ENCODE measurements at regions not wholly inside any gene's neighbourhood (a gene's known extent, or its start where the extent isn't known, plus 50 kb on each side); places are given as distances from the start of the nearest gene placed in this dataset.

- no peaks in the 10 kb centered on the region for H3K36me3 ChIP-seq
- H3K27ac ChIP-seq, result no peak overlapping the region
- H3K4me1 ChIP-seq, result peaks cover 23% of the 10 kb centered on the region
- H3K79me2 ChIP-seq (ENCODE audit: low read depth), result no peaks in the 10 kb centered on the region
- H3K27me3 ChIP-seq, result no peaks in the 10 kb centered on the region
- H2AFZ ChIP-seq (replicated peaks), result no peak overlapping the region
- no peak overlapping the region for H3K4me3 ChIP-seq
- H3K9me3 ChIP-seq (ENCODE audit: low read depth), result no peaks in the 10 kb centered on the region
- H3K9ac ChIP-seq, result no peak overlapping the region
- Mint-ChIP-seq H3K27me3 (ENCODE audit: insufficient read depth, low read depth) (peaks cover 4% of the 10 kb centered on the region), H3K9me3 (peaks cover 4% of the 10 kb centered on the region), H3K4me3 (no peak overlapping the region), H3K36me3 (no peaks in the 10 kb centered on the region), H3K27ac (no peak overlapping the region), H3K4me1 (peaks cover 39% of the 10 kb centered on the region)
- DNase-seq (ENCODE audit: low spot score), result no peak
- no peak for TF ChIP-seq EZH2 (IDR thresholded peaks at IDR 0.05)
- TF ChIP-seq CTCF (IDR thresholded peaks at IDR 0.05), result no peak
- TF ChIP-seq EZH2phosphoT487 (IDR thresholded peaks at IDR 0.05), result no peak
- no peaks in the 10 kb centered on the region for H4K20me1 ChIP-seq (ENCODE audit: low read depth)
- peaks cover 6% of the 10 kb centered on the region for H3F3A ChIP-seq (ENCODE audit: low read depth)
- H3K4me2 ChIP-seq, result no peak overlapping the region
Observed at GRCh38 chr1:82820816-82821215, 1020.1 kb downstream of the ADGRL2 start.

- Histone ChIP-seq H2AFZ (replicated peaks) (no peak overlapping the region), H3K27ac (no peak overlapping the region), H3K36me3 (no peaks in the 10 kb centered on the region), H4K20me1 (ENCODE audit: low read depth) (no peaks in the 10 kb centered on the region), H3K79me2 (ENCODE audit: low read depth) (no peaks in the 10 kb centered on the region), H3K4me2 (no peak overlapping the region), H3K9me3 (ENCODE audit: low read depth) (no peaks in the 10 kb centered on the region), H3F3A (ENCODE audit: low read depth) (peaks cover 6% of the 10 kb centered on the region), H3K9ac (no peak overlapping the region), H3K27me3 (no peaks in the 10 kb centered on the region), H3K4me3 (no peak overlapping the region), H3K4me1 (peaks cover 15% of the 10 kb centered on the region)
- DNase-seq (ENCODE audit: low spot score), result no peak
- Mint-ChIP-seq H3K9me3 (peaks cover 4% of the 10 kb centered on the region), H3K27ac (no peak overlapping the region), H3K4me1 (peaks cover 39% of the 10 kb centered on the region), H3K36me3 (no peaks in the 10 kb centered on the region), H3K27me3 (ENCODE audit: insufficient read depth, low read depth) (peaks cover 4% of the 10 kb centered on the region), H3K4me3 (no peak overlapping the region)
- TF ChIP-seq EZH2phosphoT487 (IDR thresholded peaks at IDR 0.05), result no peak
- no peak for TF ChIP-seq EZH2 (IDR thresholded peaks at IDR 0.05)
- TF ChIP-seq CTCF (IDR thresholded peaks at IDR 0.05), result no peak
Observed at GRCh38 chr1:82819234-82819633, 1018.5 kb downstream of the ADGRL2 start.

- Histone ChIP-seq H3K9me3 (ENCODE audit: low read depth) (no peaks in the 10 kb centered on the region), H3K4me3 (no peak overlapping the region), H3K4me1 (peaks cover 13% of the 10 kb centered on the region), H3F3A (ENCODE audit: low read depth) (peaks cover under 1% of the 10 kb centered on the region), H3K36me3 (no peaks in the 10 kb centered on the region), H3K27me3 (no peaks in the 10 kb centered on the region), H3K79me2 (ENCODE audit: low read depth) (no peaks in the 10 kb centered on the region), H3K9ac (no peak overlapping the region), H3K27ac (no peak overlapping the region), H3K4me2 (no peak overlapping the region), H2AFZ (replicated peaks) (no peak overlapping the region), H4K20me1 (ENCODE audit: low read depth) (no peaks in the 10 kb centered on the region)
- H3K4me1 Mint-ChIP-seq, result peaks cover 35% of the 10 kb centered on the region
- H3K4me3 Mint-ChIP-seq, result no peak overlapping the region
- peaks cover 4% of the 10 kb centered on the region for H3K9me3 Mint-ChIP-seq
- no peaks in the 10 kb centered on the region for H3K36me3 Mint-ChIP-seq
- no peak for DNase-seq (ENCODE audit: low spot score)
- H3K27me3 Mint-ChIP-seq (ENCODE audit: insufficient read depth, low read depth), result peaks cover 4% of the 10 kb centered on the region
- TF ChIP-seq EZH2 (IDR thresholded peaks at IDR 0.05) (no peak), EZH2phosphoT487 (IDR thresholded peaks at IDR 0.05) (no peak), CTCF (IDR thresholded peaks at IDR 0.05) (no peak)
- no peak overlapping the region for H3K27ac Mint-ChIP-seq
Observed at GRCh38 chr1:82818586-82818985, 1017.9 kb downstream of the ADGRL2 start.
